ENCODE measurements at regions not wholly inside any gene's neighbourhood (a gene's known extent, or its start where the extent isn't known, plus 50 kb on each side); places are given as distances from the start of the nearest gene placed in this dataset.

DNA sequence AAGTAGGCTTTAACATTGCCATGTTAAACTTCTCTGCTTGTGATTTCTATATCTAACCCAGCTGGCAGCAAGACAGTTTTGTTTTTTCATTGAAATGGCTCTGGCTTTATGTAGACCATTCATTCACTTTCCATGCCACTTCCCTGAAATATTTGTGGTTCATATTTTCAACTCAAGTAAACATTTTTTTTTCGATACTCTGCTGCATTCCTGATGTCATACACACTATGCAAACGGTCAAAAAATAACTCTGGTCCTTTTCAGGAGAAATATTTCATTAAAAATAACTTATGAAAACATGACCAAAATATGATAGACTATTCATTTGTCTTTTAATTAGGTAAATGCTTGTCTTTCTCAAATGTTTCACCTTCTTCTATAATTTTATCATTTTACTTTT, 116.3 kb downstream of the USP22 start:
- TF ChIP-seq POLR2A (IDR thresholded peaks at IDR 0.05) (no peak), EP300 (IDR thresholded peaks at IDR 0.05; ENCODE audit: low read depth) (no peak), CTCF (IDR thresholded peaks at IDR 0.05) (no peak), POLR2AphosphoS5 (IDR thresholded peaks at IDR 0.05) (no peak)

All from transverse colon (tissue), 4 donors.